ENCODE measurements at regions not wholly inside any gene's neighbourhood (a gene's known extent, or its start where the extent isn't known, plus 50 kb on each side); places are given as distances from the start of the nearest gene placed in this dataset.

DNA sequence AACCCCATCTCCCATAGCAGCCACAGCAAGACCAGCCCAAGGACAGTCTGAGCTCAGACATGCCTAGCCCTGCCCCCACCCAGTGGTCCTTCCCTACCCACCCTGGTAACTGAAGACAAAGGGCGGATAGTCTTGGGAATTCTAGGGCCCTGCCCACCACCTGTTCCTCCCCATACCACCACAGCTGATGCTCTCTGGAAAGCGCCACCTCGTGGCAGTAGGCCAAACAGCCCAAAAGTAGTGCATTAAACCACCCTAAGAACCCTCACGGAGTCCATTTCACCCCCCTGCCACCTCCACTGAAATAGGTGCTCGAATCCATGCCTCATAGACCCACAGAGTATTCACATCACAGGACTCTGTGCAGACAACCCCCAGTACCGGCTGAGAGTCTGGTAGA is 1021.4 kb downstream of the CDH8 start:
- no peak for TF ChIP-seq EZH2 (IDR thresholded peaks at IDR 0.05; ENCODE audit: borderline replicate concordance, low read length)
- TF ChIP-seq, protein P1, sequence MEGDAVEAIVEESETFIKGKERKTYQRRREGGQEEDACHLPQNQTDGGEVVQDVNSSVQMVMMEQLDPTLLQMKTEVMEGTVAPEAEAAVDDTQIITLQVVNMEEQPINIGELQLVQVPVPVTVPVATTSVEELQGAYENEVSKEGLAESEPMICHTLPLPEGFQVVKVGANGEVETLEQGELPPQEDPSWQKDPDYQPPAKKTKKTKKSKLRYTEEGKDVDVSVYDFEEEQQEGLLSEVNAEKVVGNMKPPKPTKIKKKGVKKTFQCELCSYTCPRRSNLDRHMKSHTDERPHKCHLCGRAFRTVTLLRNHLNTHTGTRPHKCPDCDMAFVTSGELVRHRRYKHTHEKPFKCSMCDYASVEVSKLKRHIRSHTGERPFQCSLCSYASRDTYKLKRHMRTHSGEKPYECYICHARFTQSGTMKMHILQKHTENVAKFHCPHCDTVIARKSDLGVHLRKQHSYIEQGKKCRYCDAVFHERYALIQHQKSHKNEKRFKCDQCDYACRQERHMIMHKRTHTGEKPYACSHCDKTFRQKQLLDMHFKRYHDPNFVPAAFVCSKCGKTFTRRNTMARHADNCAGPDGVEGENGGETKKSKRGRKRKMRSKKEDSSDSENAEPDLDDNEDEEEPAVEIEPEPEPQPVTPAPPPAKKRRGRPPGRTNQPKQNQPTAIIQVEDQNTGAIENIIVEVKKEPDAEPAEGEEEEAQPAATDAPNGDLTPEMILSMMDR (conservative IDR thresholded peaks at IDR 0.05 in 1 of 2, IDR thresholded peaks at IDR 0.05 in 1 of 2; ENCODE audit: extremely low read depth in 1 of 2, insufficient read depth in 1 of 2, low read depth in 1 of 2, low read length in 2 of 2) = no peak
